Stimulated activated effector memory CD8-positive, alpha-beta T cell treated with anti-CD3 and anti-CD28 coated beads, Interleukin-12 subunit alpha, Interleukin-12 subunit beta, amount 100 ng/mL, for 72 hours (primary cell): ENCODE measurements at regions not wholly inside any gene's neighbourhood (a gene's known extent, or its start where the extent isn't known, plus 50 kb on each side); places are given as distances from the start of the nearest gene placed in this dataset.

Experiments
- ATAC-seq: fragments of 150-1000 bp; cut with Tn5 transposase; 2 replicates; pipeline ENCODE4 v1.10.0; 2021
- DNase-seq, 2 donors: peaks; one replicate each; pipeline ENCODE4 v3.0.0; 2021 to 2022; ENCODE audit warnings: low spot score in 2 of 2
- H3K27ac Mint-ChIP-seq: one replicate; pipeline ENCODE4 v1.8.0; 2022; ENCODE audit warnings: mild to moderate bottlenecking, mixed read lengths
- H3K36me3 Mint-ChIP-seq: one replicate; pipeline ENCODE4 v1.8.0; 2022; ENCODE audit warnings: mild to moderate bottlenecking, mixed read lengths
- H3K4me1 Mint-ChIP-seq: one replicate; pipeline ENCODE4 v1.8.0; 2022; ENCODE audit warnings: mixed read lengths
- H3K4me3 Mint-ChIP-seq: one replicate; pipeline ENCODE4 v1.8.0; 2022; ENCODE audit warnings: mild to moderate bottlenecking, mixed read lengths
- H3K9me3 Mint-ChIP-seq: one replicate; pipeline ENCODE4 v1.8.0; 2022; ENCODE audit warnings: mixed read lengths

- no peak overlapping the region for H3K27ac Mint-ChIP-seq
- H3K36me3 Mint-ChIP-seq = no peaks in the 10 kb centered on the region
- no peaks in the 10 kb centered on the region for H3K4me1 Mint-ChIP-seq
- ATAC-seq (no peak), DNase-seq (no peak)
- no peak overlapping the region for H3K4me3 Mint-ChIP-seq
- H3K9me3 Mint-ChIP-seq = no peaks in the 10 kb centered on the region
Observed at GRCh38 chr11:81916451-81916850, 817.2 kb downstream of the FAM181B start.

- Mint-ChIP-seq H3K4me1 (no peaks in the 10 kb centered on the region), H3K27ac (no peak overlapping the region), H3K36me3 (no peaks in the 10 kb centered on the region), H3K9me3 (no peaks in the 10 kb centered on the region), H3K4me3 (no peak overlapping the region)
- ATAC-seq (no peak), DNase-seq (no peak)
Observed at GRCh38 chr11:81915045-81915444, 818.6 kb downstream of the FAM181B start.

DNA sequence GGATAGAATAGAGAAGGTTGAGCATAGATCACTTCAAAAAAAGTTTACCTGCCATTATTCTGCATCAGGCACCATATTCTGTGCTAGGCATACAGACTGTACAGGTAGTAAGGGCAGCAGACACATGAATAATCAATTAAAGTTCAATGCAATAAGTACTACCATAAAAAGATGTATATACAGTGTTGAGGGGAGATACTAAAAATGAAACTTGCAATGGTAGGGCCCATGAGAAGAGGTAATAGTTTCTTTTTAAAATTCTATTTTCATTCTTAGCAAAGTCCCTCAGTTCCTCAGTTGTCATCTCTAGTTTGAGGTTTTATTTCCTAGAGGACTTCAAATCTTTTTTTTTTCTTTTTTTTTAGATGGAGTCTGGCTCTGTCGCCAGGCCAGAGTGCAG, 819.9 kb downstream of the FAM181B start:
- ATAC-seq = no peak
- Mint-ChIP-seq H3K9me3 (no peaks in the 10 kb centered on the region), H3K4me1 (no peaks in the 10 kb centered on the region), H3K4me3 (no peak overlapping the region), H3K27ac (no peak overlapping the region), H3K36me3 (no peaks in the 10 kb centered on the region)
- DNase-seq = no peak

DNA sequence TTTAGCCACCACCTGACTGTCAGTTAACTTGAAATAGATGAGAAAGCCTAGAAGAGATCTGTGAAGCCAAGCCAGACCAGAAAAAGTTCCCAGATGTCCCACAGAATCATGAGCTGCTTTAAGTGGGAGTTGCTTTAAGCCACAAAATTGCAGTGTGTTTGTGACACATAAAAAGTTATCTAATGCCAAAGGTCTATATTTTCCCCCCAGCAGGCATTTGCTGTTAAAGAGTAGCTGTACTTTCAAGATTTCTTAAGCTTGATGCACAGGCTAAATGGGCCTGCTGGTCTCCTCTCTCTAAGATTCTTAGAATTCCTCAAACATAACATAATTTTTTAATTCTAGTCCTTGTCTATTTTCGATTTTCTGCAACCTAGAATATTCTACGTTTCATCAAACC, 825.7 kb downstream of the FAM181B start:
- DNase-seq = no peak
- Mint-ChIP-seq H3K9me3 (no peaks in the 10 kb centered on the region), H3K36me3 (no peaks in the 10 kb centered on the region), H3K4me1 (no peaks in the 10 kb centered on the region), H3K27ac (no peak overlapping the region), H3K4me3 (no peak overlapping the region)
- ATAC-seq = no peak

DNA sequence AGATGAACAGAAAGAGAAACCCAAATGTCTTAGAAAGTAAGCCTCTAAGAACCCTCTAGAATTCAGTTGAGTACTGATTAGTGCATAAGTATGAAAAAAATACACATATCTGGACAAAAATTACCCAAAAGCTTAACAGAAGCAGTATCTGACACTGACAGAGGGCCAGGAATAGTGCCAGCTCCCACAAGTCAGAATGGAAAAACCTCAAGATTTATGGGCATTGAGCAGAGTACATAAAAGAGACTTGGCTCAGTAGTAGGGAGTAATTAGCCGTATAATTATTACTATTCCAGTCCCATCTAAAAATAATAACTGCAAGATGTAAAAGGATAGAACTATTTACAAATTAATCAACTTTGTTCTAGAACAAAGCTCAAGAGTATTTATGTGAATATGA, 834.5 kb downstream of the FAM181B start:
- no peak for DNase-seq
- H3K27ac Mint-ChIP-seq = no peak overlapping the region
- peaks cover 4% of the 10 kb centered on the region for H3K9me3 Mint-ChIP-seq
- no peak for ATAC-seq
- no peaks in the 10 kb centered on the region for H3K36me3 Mint-ChIP-seq
- no peaks in the 10 kb centered on the region for H3K4me1 Mint-ChIP-seq
- H3K4me3 Mint-ChIP-seq = no peak overlapping the region

DNA sequence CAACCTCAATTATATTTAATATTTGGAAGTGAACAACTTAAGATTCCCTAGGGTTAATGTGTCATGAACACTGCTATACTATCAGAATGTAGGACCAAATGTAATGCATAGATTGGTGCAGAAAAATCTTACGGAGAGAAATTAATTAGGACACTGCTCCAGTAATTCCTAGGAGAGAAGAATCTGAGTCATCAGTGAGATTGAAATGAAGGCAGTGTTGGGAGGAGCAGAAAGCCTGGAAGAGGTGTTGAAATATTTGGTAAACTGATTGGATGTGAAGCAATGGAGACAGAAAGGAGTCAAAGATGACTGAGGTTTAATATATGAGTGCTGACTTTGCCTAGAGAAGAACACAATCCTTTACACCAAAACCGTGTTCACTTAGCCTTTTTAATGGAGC, 836.0 kb downstream of the FAM181B start:
- Mint-ChIP-seq H3K27ac (no peak overlapping the region), H3K4me1 (no peaks in the 10 kb centered on the region), H3K9me3 (peaks cover 4% of the 10 kb centered on the region), H3K4me3 (no peak overlapping the region), H3K36me3 (no peaks in the 10 kb centered on the region)
- no peak for ATAC-seq
- DNase-seq = no peak

DNA sequence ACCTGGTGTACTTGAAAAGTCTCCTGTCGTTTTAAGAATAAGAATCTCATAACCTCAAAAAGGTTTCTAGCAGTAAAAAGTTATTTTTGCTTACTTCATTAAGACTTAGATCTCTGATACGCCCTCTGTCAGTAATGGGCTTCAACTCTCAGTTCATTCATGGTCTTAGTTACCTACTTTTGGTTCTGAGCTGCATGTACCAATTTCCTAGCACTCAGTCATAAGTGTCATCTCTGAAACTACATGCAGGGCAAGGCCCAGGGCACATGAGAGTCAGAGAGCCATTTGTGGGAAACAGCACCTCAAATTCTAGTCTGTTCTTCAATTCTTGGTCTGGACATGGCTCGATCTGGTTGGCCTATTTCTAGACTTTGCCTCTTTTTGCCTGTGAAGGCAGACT, 838.4 kb downstream of the FAM181B start:
- Mint-ChIP-seq H3K4me1 (no peaks in the 10 kb centered on the region), H3K4me3 (no peak overlapping the region), H3K9me3 (no peaks in the 10 kb centered on the region), H3K36me3 (no peaks in the 10 kb centered on the region), H3K27ac (no peak overlapping the region)
- ATAC-seq = peak; percentile 28
- no peak for DNase-seq

- DNase-seq (no peak), ATAC-seq (peak; percentile 26)
- H3K27ac Mint-ChIP-seq = no peak overlapping the region
- H3K4me1 Mint-ChIP-seq = no peaks in the 10 kb centered on the region
- no peak overlapping the region for H3K4me3 Mint-ChIP-seq
- H3K9me3 Mint-ChIP-seq = peaks cover 4% of the 10 kb centered on the region
- H3K36me3 Mint-ChIP-seq = no peaks in the 10 kb centered on the region
Observed at GRCh38 chr11:81892770-81893635, 840.7 kb downstream of the FAM181B start.

GRCh38 chr11:81888391-81888790, 845.3 kb downstream of the FAM181B start:
- DNase-seq (no peak), ATAC-seq (no peak)
- no peak overlapping the region for H3K27ac Mint-ChIP-seq
- peaks cover 6% of the 10 kb centered on the region for H3K4me1 Mint-ChIP-seq
- no peak overlapping the region for H3K4me3 Mint-ChIP-seq
- peaks cover 4% of the 10 kb centered on the region for H3K9me3 Mint-ChIP-seq
- no peaks in the 10 kb centered on the region for H3K36me3 Mint-ChIP-seq

DNA sequence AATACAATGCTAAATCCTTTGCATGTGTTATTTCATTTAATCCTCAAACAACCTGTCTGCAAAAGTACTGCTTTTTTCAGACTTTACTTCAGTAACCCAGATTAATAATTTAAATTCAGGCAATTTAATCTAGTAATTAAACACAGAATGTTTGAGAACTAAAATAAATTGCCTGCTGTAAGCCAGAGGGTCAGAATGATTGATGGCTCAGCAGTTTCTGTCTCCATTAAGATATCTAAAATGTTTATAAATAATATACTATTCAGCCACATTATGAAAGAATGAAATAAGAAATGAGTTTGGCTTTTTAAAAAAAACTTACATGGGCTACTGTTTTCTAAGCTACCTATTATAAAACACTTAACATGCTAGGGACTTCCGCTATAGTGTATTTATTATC, 846.0 kb downstream of the FAM181B start:
- H3K4me1 Mint-ChIP-seq = peaks cover 6% of the 10 kb centered on the region
- no peaks in the 10 kb centered on the region for H3K36me3 Mint-ChIP-seq
- no peak overlapping the region for H3K27ac Mint-ChIP-seq
- H3K9me3 Mint-ChIP-seq = peaks cover 4% of the 10 kb centered on the region
- no peak for ATAC-seq
- H3K4me3 Mint-ChIP-seq = no peak overlapping the region
- DNase-seq = no peak

- peaks cover 6% of the 10 kb centered on the region for H3K4me1 Mint-ChIP-seq
- H3K4me3 Mint-ChIP-seq = no peak overlapping the region
- H3K9me3 Mint-ChIP-seq = peaks cover 4% of the 10 kb centered on the region
- ATAC-seq = peak; percentile 99
- no peaks in the 10 kb centered on the region for H3K36me3 Mint-ChIP-seq
- no peak for DNase-seq
- peak overlapping the region; percentile 4 for H3K27ac Mint-ChIP-seq
Observed at GRCh38 chr11:81886406-81887075, 847.1 kb downstream of the FAM181B start.

DNA sequence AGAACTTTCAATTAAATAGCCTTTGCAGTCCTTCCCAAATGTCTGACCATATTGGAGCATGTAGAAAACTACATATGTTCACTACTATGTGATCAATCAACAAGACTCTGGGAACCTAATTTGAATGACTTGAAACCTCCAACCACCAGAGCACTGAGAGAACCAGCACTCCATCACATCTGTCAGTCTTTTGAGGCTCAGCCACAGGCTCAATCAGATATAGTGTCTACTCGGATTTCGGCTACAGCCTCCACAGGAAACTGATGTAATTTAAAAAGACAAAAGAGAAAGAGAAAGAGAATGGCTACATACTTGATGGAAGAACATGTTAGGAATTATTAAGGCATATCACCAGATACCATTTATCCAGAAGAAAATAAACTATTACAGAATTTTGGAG, 859.0 kb downstream of the FAM181B start:
- Mint-ChIP-seq H3K36me3 (peaks cover 8% of the 10 kb centered on the region), H3K4me3 (peak overlapping the region; percentile 11), H3K9me3 (no peaks in the 10 kb centered on the region), H3K27ac (peak overlapping the region; percentile 69), H3K4me1 (peaks cover 33% of the 10 kb centered on the region)
- ATAC-seq = peak; percentile 56
- no peak for DNase-seq

- peaks cover 13% of the 10 kb centered on the region for H3K36me3 Mint-ChIP-seq
- H3K4me1 Mint-ChIP-seq = peaks cover 41% of the 10 kb centered on the region
- H3K9me3 Mint-ChIP-seq = peaks cover 7% of the 10 kb centered on the region
- H3K27ac Mint-ChIP-seq = no peak overlapping the region
- peak overlapping the region; percentile 52 for H3K4me3 Mint-ChIP-seq
- DNase-seq (no peak), ATAC-seq (no peak)
Observed at GRCh38 chr11:81870815-81871214, 862.8 kb downstream of the FAM181B start.

DNA sequence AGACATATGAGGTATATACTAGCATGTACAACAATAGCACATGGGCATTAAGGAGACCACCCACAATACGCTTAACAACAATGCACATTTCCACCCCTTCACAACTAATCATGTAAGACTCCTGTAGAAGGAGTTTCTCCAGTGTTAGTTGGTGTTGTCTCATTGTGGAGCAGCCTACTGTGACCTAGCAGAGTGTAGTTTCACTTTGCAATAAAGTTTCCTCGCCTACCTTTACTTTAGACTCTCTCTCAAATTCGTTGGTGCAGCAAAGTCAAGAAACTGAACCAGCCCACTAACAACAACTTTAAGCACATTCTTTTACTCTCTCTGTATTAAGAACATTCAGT, 863.6 kb downstream of the FAM181B start:
- Mint-ChIP-seq H3K9me3 (peaks cover 7% of the 10 kb centered on the region), H3K4me1 (peaks cover 35% of the 10 kb centered on the region), H3K27ac (peak overlapping the region; percentile 91), H3K4me3 (peak overlapping the region; percentile 52), H3K36me3 (peaks cover 13% of the 10 kb centered on the region)
- DNase-seq = peak in 1 of 2 donors; percentile 4
- peak; percentile 76 for ATAC-seq

DNA sequence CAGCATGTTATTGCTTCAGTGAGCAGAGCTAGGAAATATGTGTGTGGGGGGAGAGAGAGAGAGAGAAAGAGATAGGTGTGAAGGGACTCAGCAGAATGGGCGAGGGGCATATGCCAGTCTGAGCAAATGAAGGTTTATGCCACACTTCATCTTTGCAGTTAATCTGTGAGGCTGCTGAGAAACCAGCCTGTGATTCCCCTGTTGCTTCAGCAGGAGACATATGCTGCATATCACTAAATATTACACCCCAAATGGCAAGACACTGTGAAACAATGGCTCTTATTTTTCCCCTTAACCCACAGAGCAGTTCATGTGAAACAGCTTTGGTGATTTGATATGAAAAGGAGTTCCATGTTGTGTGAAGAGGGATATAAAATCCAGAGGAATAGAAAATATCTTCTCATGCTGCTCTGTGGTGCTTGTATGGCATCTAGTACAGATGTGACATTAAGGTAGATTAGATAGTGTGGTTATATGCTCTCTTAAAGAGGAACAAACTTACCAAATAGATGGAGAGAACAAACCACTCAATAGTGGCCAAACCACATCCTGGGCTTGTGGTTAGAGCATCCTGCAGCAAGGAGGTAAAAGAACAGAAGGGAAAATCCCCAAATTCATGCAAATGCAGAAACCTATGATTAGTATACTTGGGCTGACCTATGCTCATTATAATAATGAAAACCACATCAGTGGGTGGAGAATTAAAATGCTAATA, 864.2 kb downstream of the FAM181B start:
- peaks cover 7% of the 10 kb centered on the region for H3K9me3 Mint-ChIP-seq
- H3K27ac Mint-ChIP-seq = peak overlapping the region; percentile 91
- DNase-seq (peak; percentile 53 to 88), ATAC-seq (peak; percentile 93)
- H3K4me1 Mint-ChIP-seq = peaks cover 30% of the 10 kb centered on the region
- peak overlapping the region; percentile 52 for H3K4me3 Mint-ChIP-seq
- H3K36me3 Mint-ChIP-seq = peaks cover 13% of the 10 kb centered on the region
